Naive thymus-derived CD8-positive, alpha-beta T cell (primary cell): ENCODE measurements at regions not wholly inside any gene's neighbourhood (a gene's known extent, or its start where the extent isn't known, plus 50 kb on each side); places are given as distances from the start of the nearest gene placed in this dataset.

ENCODE experiments used
- ATAC-seq, 2 donors: fragments of 150-1000 bp; cut with Tn5 transposase in 1 of 2; sonication (Bioruptor Pico), chemical (Tn5 transposase) in 1 of 2; 1 replicate in 1 of 2; 2 replicates in 1 of 2; pipeline ENCODE4 v1.10.0; 2021; ENCODE audit warnings: mild to moderate bottlenecking in 2 of 2, moderate library complexity in 2 of 2
- POLR2A ChIA-PET: fragments of 350-600 bp; sonication (Branson Sonifier 250); formaldehyde crosslinking; loops from one replicate; lab custom pipeline; 2021; ENCODE audit warnings: antibody characterized with exemption; lab: Charles Lee
- DNase-seq, 10 donors: peaks; one replicate each; pipeline versions ENCODE4 v3.0.0 to v3.0.0-alpha.2; 2020 to 2022
- H3K27ac Mint-ChIP-seq, 10 donors: one replicate each; pipeline ENCODE4 v1.8.0; 2020 to 2022; ENCODE audit warnings: mild to moderate bottlenecking in 10 of 10, mixed read lengths in 10 of 10, moderate library complexity in 4 of 10, inconsistent platforms in 1 of 10
- H3K27me3 Mint-ChIP-seq, 5 donors: one replicate each; pipeline ENCODE4 v1.8.0; 2021 to 2022; ENCODE audit warnings: mixed read lengths in 5 of 5
- H3K36me3 Mint-ChIP-seq, 3 donors: one replicate each; pipeline ENCODE4 v1.8.0; 2020 to 2022; ENCODE audit warnings: mixed read lengths in 3 of 3, mild to moderate bottlenecking in 2 of 3, inconsistent platforms in 1 of 3
- H3K4me1 Mint-ChIP-seq, 4 donors: one replicate each; pipeline ENCODE4 v1.8.0; 2021 to 2022; ENCODE audit warnings: mixed read lengths in 4 of 4
- H3K4me3 Mint-ChIP-seq, 10 donors: one replicate each; pipeline ENCODE4 v1.8.0; 2020 to 2022; ENCODE audit warnings: mild to moderate bottlenecking in 10 of 10, mixed read lengths in 10 of 10, moderate library complexity in 6 of 10, inconsistent platforms in 1 of 10
- H3K9me3 Mint-ChIP-seq, 9 donors: one replicate each; pipeline ENCODE4 v1.8.0; 2020 to 2022; ENCODE audit warnings: mixed read lengths in 9 of 9, mild to moderate bottlenecking in 3 of 9, inconsistent platforms in 1 of 9, moderate library complexity in 1 of 9

GRCh38 chr10:85226596-85226995 is 898.2 kb downstream of the CCSER2 start:
- H3K27me3 Mint-ChIP-seq: peaks cover 0 to 12% (median 5%) of the 10 kb centered on the region in 5 donors
- H3K27ac Mint-ChIP-seq: no peak overlapping the region
- DNase-seq (no peak), ATAC-seq (no peak)
- H3K9me3 Mint-ChIP-seq: no peaks in the 10 kb centered on the region
- H3K4me3 Mint-ChIP-seq: no peak overlapping the region
- no peaks in the 10 kb centered on the region for H3K36me3 Mint-ChIP-seq
- H3K4me1 Mint-ChIP-seq: peaks cover 0 to 4% (median 0%) of the 10 kb centered on the region in 4 donors
- POLR2A ChIA-PET: no interaction called here

- Mint-ChIP-seq H3K27me3 (peaks cover 0 to 12% (median 2%) of the 10 kb centered on the region in 5 donors), H3K4me3 (no peak overlapping the region), H3K27ac (no peak overlapping the region), H3K4me1 (peaks cover 0 to 4% (median 0%) of the 10 kb centered on the region in 4 donors), H3K36me3 (no peaks in the 10 kb centered on the region), H3K9me3 (no peaks in the 10 kb centered on the region)
- ATAC-seq: no peak
- POLR2A ChIA-PET: no interaction called here
- DNase-seq: no peak
Observed at GRCh38 chr10:85228726-85229125, 900.3 kb downstream of the CCSER2 start.

GRCh38 chr10:85231534-85232270 is 903.3 kb downstream of the CCSER2 start:
- POLR2A ChIA-PET: no interaction called here
- H3K4me3 Mint-ChIP-seq: no peak overlapping the region
- H3K36me3 Mint-ChIP-seq: no peaks in the 10 kb centered on the region
- no peak overlapping the region for H3K27ac Mint-ChIP-seq
- ATAC-seq (no peak), DNase-seq (no peak)
- H3K9me3 Mint-ChIP-seq: no peaks in the 10 kb centered on the region
- peaks cover 0 to 2% (median 0%) of the 10 kb centered on the region in 4 donors for H3K4me1 Mint-ChIP-seq
- peaks cover 0 to 8% (median 1%) of the 10 kb centered on the region in 5 donors for H3K27me3 Mint-ChIP-seq

- peaks cover 0 to 6% (median 1%) of the 10 kb centered on the region in 5 donors for H3K27me3 Mint-ChIP-seq
- ATAC-seq (no peak), DNase-seq (no peak)
- H3K9me3 Mint-ChIP-seq: peaks cover 0 to 5% (median 0%) of the 10 kb centered on the region in 9 donors
- H3K36me3 Mint-ChIP-seq: no peaks in the 10 kb centered on the region
- peaks cover 0 to under 1% (median 0%) of the 10 kb centered on the region in 4 donors for H3K4me1 Mint-ChIP-seq
- H3K27ac Mint-ChIP-seq: no peak overlapping the region
- POLR2A ChIA-PET: no interaction called here
- no peak overlapping the region for H3K4me3 Mint-ChIP-seq
Observed at GRCh38 chr10:85235258-85235657, 906.9 kb downstream of the CCSER2 start.

GRCh38 chr10:85238676-85239075 is 910.3 kb downstream of the CCSER2 start:
- Mint-ChIP-seq H3K4me3 (no peak overlapping the region), H3K9me3 (peaks cover 0 to 5% (median 0%) of the 10 kb centered on the region in 9 donors), H3K4me1 (no peaks in the 10 kb centered on the region), H3K27me3 (peaks cover 0 to 6% (median 0%) of the 10 kb centered on the region in 5 donors), H3K36me3 (no peaks in the 10 kb centered on the region), H3K27ac (no peak overlapping the region)
- POLR2A ChIA-PET: no interaction called here
- no peak for ATAC-seq
- DNase-seq: no peak

GRCh38 chr10:85250304-85250703 is 921.9 kb downstream of the CCSER2 start:
- no peak overlapping the region for H3K27ac Mint-ChIP-seq
- no peak for DNase-seq
- POLR2A ChIA-PET: no interaction called here
- no peak overlapping the region for H3K4me3 Mint-ChIP-seq
- no peaks in the 10 kb centered on the region for H3K36me3 Mint-ChIP-seq
- ATAC-seq: no peak
- H3K27me3 Mint-ChIP-seq: peaks cover 0 to 4% (median under 1%) of the 10 kb centered on the region in 5 donors
- peaks cover 0 to 22% (median 2%) of the 10 kb centered on the region in 9 donors for H3K9me3 Mint-ChIP-seq
- H3K4me1 Mint-ChIP-seq: no peaks in the 10 kb centered on the region

- H3K4me1 Mint-ChIP-seq: no peaks in the 10 kb centered on the region
- H3K4me3 Mint-ChIP-seq: no peak overlapping the region
- no peak overlapping the region for H3K27ac Mint-ChIP-seq
- H3K36me3 Mint-ChIP-seq: no peaks in the 10 kb centered on the region
- no peak for DNase-seq
- POLR2A ChIA-PET: no interaction called here
- peaks cover 0 to 16% (median 3%) of the 10 kb centered on the region in 9 donors for H3K9me3 Mint-ChIP-seq
- ATAC-seq: no peak
- H3K27me3 Mint-ChIP-seq: peaks cover 0 to 18% (median 2%) of the 10 kb centered on the region in 5 donors
Observed at GRCh38 chr10:85256481-85256880, 928.1 kb downstream of the CCSER2 start.

- Mint-ChIP-seq H3K4me3 (no peak overlapping the region), H3K27me3 (peaks cover 0 to 18% (median 2%) of the 10 kb centered on the region in 5 donors), H3K4me1 (no peaks in the 10 kb centered on the region), H3K9me3 (peaks cover 0 to 14% (median 3%) of the 10 kb centered on the region in 9 donors), H3K36me3 (no peaks in the 10 kb centered on the region), H3K27ac (no peak overlapping the region)
- DNase-seq: no peak
- POLR2A ChIA-PET: no interaction called here
- no peak for ATAC-seq
Observed at GRCh38 chr10:85259908-85260307, 931.5 kb downstream of the CCSER2 start.

- Mint-ChIP-seq H3K9me3 (peaks cover 0 to 14% (median 0%) of the 10 kb centered on the region in 9 donors), H3K4me1 (no peaks in the 10 kb centered on the region), H3K27me3 (peaks cover 0 to 15% (median 0%) of the 10 kb centered on the region in 5 donors), H3K27ac (no peak overlapping the region), H3K4me3 (no peak overlapping the region), H3K36me3 (no peaks in the 10 kb centered on the region)
- DNase-seq (no peak), ATAC-seq (no peak)
- POLR2A ChIA-PET: no interaction called here
Observed at GRCh38 chr10:85262992-85263391, 934.6 kb downstream of the CCSER2 start.

- ATAC-seq (no peak), DNase-seq (no peak)
- no peak overlapping the region for H3K4me3 Mint-ChIP-seq
- peaks cover 0 to 10% (median 4%) of the 10 kb centered on the region in 9 donors for H3K9me3 Mint-ChIP-seq
- H3K36me3 Mint-ChIP-seq: no peaks in the 10 kb centered on the region
- POLR2A ChIA-PET: no interaction called here
- H3K27ac Mint-ChIP-seq: no peak overlapping the region
- peaks cover 0 to 3% (median 0%) of the 10 kb centered on the region in 5 donors for H3K27me3 Mint-ChIP-seq
- no peaks in the 10 kb centered on the region for H3K4me1 Mint-ChIP-seq
Observed at GRCh38 chr10:85265121-85265520, 936.7 kb downstream of the CCSER2 start.

- H3K27ac Mint-ChIP-seq: no peak overlapping the region
- POLR2A ChIA-PET: no interaction called here
- ATAC-seq (no peak), DNase-seq (no peak)
- no peaks in the 10 kb centered on the region for H3K27me3 Mint-ChIP-seq
- peaks cover 0 to 6% (median 2%) of the 10 kb centered on the region in 3 donors for H3K36me3 Mint-ChIP-seq
- no peak overlapping the region for H3K4me3 Mint-ChIP-seq
- no peaks in the 10 kb centered on the region for H3K4me1 Mint-ChIP-seq
- peaks cover 7 to 17% (median 13%) of the 10 kb centered on the region in 9 donors for H3K9me3 Mint-ChIP-seq
Observed at GRCh38 chr10:85266808-85267207, 938.4 kb downstream of the CCSER2 start.

GRCh38 chr10:85280014-85280413 is 951.6 kb downstream of the CCSER2 start:
- peaks cover 0 to 4% (median 0%) of the 10 kb centered on the region in 5 donors for H3K27me3 Mint-ChIP-seq
- POLR2A ChIA-PET: no interaction called here
- no peak overlapping the region for H3K27ac Mint-ChIP-seq
- no peak overlapping the region for H3K4me3 Mint-ChIP-seq
- no peaks in the 10 kb centered on the region for H3K4me1 Mint-ChIP-seq
- H3K9me3 Mint-ChIP-seq: peaks cover 0 to 4% (median 0%) of the 10 kb centered on the region in 9 donors
- no peak for DNase-seq
- no peaks in the 10 kb centered on the region for H3K36me3 Mint-ChIP-seq
- ATAC-seq: no peak

GRCh38 chr10:85284778-85285770 is 956.7 kb downstream of the CCSER2 start:
- H3K9me3 Mint-ChIP-seq: peaks cover 0 to 21% (median 12%) of the 10 kb centered on the region in 9 donors

More at GRCh38 chr10:85284778-85285770, 956.7 kb downstream of the CCSER2 start:
- ATAC-seq (no peak), DNase-seq (no peak)
- Mint-ChIP-seq H3K4me1 (no peaks in the 10 kb centered on the region), H3K27me3 (peaks cover 0 to 4% (median 0%) of the 10 kb centered on the region in 5 donors), H3K27ac (no peak overlapping the region), H3K4me3 (no peak overlapping the region), H3K36me3 (peaks cover 0 to 11% (median 0%) of the 10 kb centered on the region in 3 donors)
- POLR2A ChIA-PET: no interaction called here
